Astrocyte of the spinal cord (primary cell): ENCODE measurements at regions not wholly inside any gene's neighbourhood (a gene's known extent, or its start where the extent isn't known, plus 50 kb on each side); places are given as distances from the start of the nearest gene placed in this dataset.

ENCODE experiments used
- DNase-seq: peaks from one replicate; pipeline ENCODE4 v3.0.0; 2011; ENCODE audit warnings: low read depth, low spot score
- H3K4me3 ChIP-seq: 2 replicates; pipeline ENCODE4 v1.5.1; 2011; ENCODE audit warnings: low read depth, mild to moderate bottlenecking, low read length, moderate library complexity
- in situ Hi-C: cut with HindIII; loops from 2 replicates; pipeline ENCODE4 v1.10.0; 2017; ENCODE audit warnings: low sequenced_read_pairs
- TF ChIP-seq, protein P1 (sequence below): IDR thresholded peaks from 2 replicates; pipeline ENCODE4 v1.5.1; 2012; ENCODE audit warnings: low read depth, mild to moderate bottlenecking, low read length, inconsistent platforms

DNA sequence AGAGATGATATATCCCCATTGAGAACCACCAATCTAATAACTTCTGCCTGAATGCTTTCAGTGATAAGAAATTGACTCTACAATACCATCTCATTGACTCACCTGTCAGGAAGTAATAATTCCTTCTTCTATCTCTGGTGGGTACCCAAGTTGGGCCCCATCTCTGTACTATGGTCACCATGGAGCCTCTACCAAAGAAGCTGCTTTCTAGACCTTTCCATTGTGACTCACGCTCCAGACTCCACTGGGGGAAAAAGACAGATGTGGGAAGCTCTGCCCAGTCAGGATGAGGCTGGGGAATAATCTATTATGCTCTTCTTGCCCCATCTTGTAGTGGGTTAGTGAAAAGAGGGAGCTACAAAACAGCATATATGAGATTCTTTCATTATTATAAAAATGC lies 100.4 kb downstream of the COPRS start:
- in situ Hi-C loops: no loop called here
- no peak overlapping the region for H3K4me3 ChIP-seq
- DNase-seq: no peak
- TF ChIP-seq, protein P1, sequence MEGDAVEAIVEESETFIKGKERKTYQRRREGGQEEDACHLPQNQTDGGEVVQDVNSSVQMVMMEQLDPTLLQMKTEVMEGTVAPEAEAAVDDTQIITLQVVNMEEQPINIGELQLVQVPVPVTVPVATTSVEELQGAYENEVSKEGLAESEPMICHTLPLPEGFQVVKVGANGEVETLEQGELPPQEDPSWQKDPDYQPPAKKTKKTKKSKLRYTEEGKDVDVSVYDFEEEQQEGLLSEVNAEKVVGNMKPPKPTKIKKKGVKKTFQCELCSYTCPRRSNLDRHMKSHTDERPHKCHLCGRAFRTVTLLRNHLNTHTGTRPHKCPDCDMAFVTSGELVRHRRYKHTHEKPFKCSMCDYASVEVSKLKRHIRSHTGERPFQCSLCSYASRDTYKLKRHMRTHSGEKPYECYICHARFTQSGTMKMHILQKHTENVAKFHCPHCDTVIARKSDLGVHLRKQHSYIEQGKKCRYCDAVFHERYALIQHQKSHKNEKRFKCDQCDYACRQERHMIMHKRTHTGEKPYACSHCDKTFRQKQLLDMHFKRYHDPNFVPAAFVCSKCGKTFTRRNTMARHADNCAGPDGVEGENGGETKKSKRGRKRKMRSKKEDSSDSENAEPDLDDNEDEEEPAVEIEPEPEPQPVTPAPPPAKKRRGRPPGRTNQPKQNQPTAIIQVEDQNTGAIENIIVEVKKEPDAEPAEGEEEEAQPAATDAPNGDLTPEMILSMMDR: no peak

GRCh38 chr17:31757097-31757496 lies 101.9 kb downstream of the COPRS start:
- no peak overlapping the region for H3K4me3 ChIP-seq
- TF ChIP-seq, protein P1: no peak
- no peak for DNase-seq
- in situ Hi-C loops: no loop called here

- TF ChIP-seq, protein P1: no peak
- in situ Hi-C loops: no loop called here
- peak; percentile 63 for DNase-seq
- H3K4me3 ChIP-seq: no peak overlapping the region
These were observed 104.7 kb downstream of the COPRS start for GRCh38 chr17:31754239-31754945.

- DNase-seq: no peak
- in situ Hi-C loops: no loop called here
- H3K4me3 ChIP-seq: no peak overlapping the region
- TF ChIP-seq, protein P1: no peak
These were observed 106.0 kb downstream of the COPRS start for GRCh38 chr17:31753011-31753410.

DNA sequence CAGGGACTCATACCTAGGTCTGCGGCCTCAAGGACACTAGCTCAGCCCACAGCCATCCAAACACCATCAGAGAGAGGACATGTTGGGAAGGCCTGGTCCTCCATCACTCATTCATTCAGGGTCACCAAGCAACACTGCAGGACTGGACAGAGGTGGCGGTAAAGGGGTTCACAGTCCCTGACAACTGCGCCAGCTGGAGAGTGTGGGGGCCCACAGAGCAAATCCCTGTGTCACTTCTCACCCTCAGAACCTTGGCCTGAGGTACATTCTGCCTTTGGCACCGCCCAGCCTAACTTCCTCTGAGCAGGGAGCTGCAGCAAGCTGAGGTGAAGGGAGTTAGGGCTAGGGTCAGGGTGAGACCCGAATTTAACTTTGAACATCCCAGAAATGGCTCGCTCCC lies 106.5 kb downstream of the COPRS start:
- in situ Hi-C loops: no loop called here
- no peak for DNase-seq
- TF ChIP-seq, protein P1: no peak
- no peak overlapping the region for H3K4me3 ChIP-seq

DNA sequence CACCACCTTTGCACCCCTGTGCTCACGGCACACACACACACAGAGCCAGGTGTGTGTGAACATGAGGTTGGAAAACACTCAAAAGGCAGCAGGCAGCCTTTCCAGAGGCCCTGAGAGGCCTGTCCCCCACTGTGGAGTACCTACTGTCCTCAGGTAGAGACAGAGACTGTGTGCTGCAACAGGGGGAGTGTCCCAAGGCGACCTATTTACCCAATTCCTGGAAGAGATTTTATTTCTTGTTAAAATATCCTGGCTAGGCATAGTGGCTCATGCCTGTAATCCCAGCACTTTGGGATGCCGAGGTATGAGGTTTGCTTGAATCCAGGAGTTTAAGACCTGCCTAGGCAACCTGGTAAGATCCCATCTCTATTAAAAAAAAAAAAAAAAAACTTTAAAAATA lies 108.5 kb downstream of the COPRS start:
- in situ Hi-C loops: no loop called here
- no peak for DNase-seq
- TF ChIP-seq, protein P1: no peak
- no peak overlapping the region for H3K4me3 ChIP-seq
